HCT116 (cell line): ENCODE measurements at regions not wholly inside any gene's neighbourhood (a gene's known extent, or its start where the extent isn't known, plus 50 kb on each side); places are given as distances from the start of the nearest gene placed in this dataset.

Experiments used
- ATAC-seq: fragments of 200-7000 bp; cut with Tn5 transposase; 2 replicates; pipeline ENCODE4 v1.9.1; 2020; ENCODE audit warnings: mild to moderate bottlenecking, moderate library complexity
- BruUV-seq: library from RNA; stranded (reverse); fragments of 400-500 nt; replicated peaks from 2 replicates; lab custom pipeline; 2021; lab: Mats Ljungman, UMichigan
- CTCF ChIA-PET: fragments of 300-600 bp; sonication (Branson Sonifier 250); formaldehyde crosslinking; loops from one replicate; lab custom pipeline; 2021; ENCODE audit warnings: antibody characterized with exemption; lab: Charles Lee
- POLR2A ChIA-PET: fragments of 300-600, 350-600 bp; sonication (Branson Sonifier 250); formaldehyde crosslinking; loops from one replicate; lab custom pipeline; 2021; ENCODE audit warnings: antibody characterized with exemption; lab: Charles Lee
- RAD21 ChIA-PET, 2 experiments: fragments of 300-600 bp; sonication (Branson Sonifier 250); formaldehyde crosslinking; loops; one replicate each; lab custom pipeline; 2023; ENCODE audit warnings: low total read pairs in 2 of 2; ENCODE audit not compliant: uncharacterized antibody in 2 of 2, unreplicated experiment in 2 of 2, low non-redundant PET in 1 of 2; lab: Charles Lee
- DNase-seq: peaks from one replicate; pipeline ENCODE4 v3.0.0-alpha.2; 2010; ENCODE audit warnings: low read depth, low spot score
- H2AFZ ChIP-seq: fragments of 200-600 bp; shearing (Covaris generic), sonication (generic); 2 replicates; pipeline ENCODE4 v1.6.1; 2017; ENCODE audit warnings: low read depth, mixed run types, mixed read lengths, antibody characterized with exemption, low read length; ENCODE audit not compliant: poor library complexity, severe bottlenecking
- H3K27ac ChIP-seq: 2 replicates; pipeline ENCODE4 v1.5.1; 2012; ENCODE audit warnings: low read depth, low read length
- H3K27me3 ChIP-seq: fragments of 200-600 bp; sonication (generic); 2 replicates; pipeline ENCODE4 v1.6.1; 2016; ENCODE audit warnings: mixed run types, low read length, mixed read lengths; ENCODE audit not compliant: insufficient read depth
- H3K36me3 ChIP-seq, 2 experiments: fragments of 200-500 bp in 1 of 2; fragments of 200-600 bp in 1 of 2; sonication (Bioruptor generic) in 1 of 2; sonication (generic) in 1 of 2; 2 replicates each; pipeline versions ENCODE4 v1.5.1 to v1.6.1; 2014 to 2016; ENCODE audit warnings: low read length in 2 of 2, inconsistent platforms in 1 of 2, mixed read lengths in 1 of 2, mixed run types in 1 of 2; ENCODE audit not compliant: insufficient read depth in 2 of 2, control insufficient read depth in 1 of 2
- H3K4me1 ChIP-seq, 2 experiments: fragments of 200-600 bp in 1 of 2; sonication (generic) in 1 of 2; 2 replicates each; pipeline versions ENCODE4 v1.5.1 to v1.6.1; 2012 to 2017; ENCODE audit warnings: low read length in 2 of 2, inconsistent platforms in 1 of 2, mild to moderate bottlenecking in 1 of 2, mixed read lengths in 1 of 2, mixed run types in 1 of 2, moderate library complexity in 1 of 2; ENCODE audit not compliant: insufficient read depth in 2 of 2, control insufficient read depth in 1 of 2
- H3K4me2 ChIP-seq: fragments of 200-600 bp; sonication (generic); 2 replicates; pipeline ENCODE4 v1.6.1; 2017; ENCODE audit warnings: mixed run types, low read length, mixed read lengths
- H3K4me3 ChIP-seq, 2 experiments: fragments of 200-600 bp in 1 of 2; sonication (generic) in 1 of 2; replicated peaks in 1 of 2; 2 replicates each; pipeline ENCODE4 v1.5.1; 2011 to 2016; ENCODE audit warnings: low read length in 2 of 2, control low read depth in 1 of 2, low read depth in 1 of 2, mild to moderate bottlenecking in 1 of 2, mixed read lengths in 1 of 2, mixed run types in 1 of 2
- H3K79me2 ChIP-seq: fragments of 200-600 bp; sonication (generic); 2 replicates; pipeline ENCODE4 v1.6.1; 2017; ENCODE audit warnings: mild to moderate bottlenecking, mixed run types, low read length, moderate library complexity, mixed read lengths; ENCODE audit not compliant: insufficient read depth
- H3K9ac ChIP-seq: fragments of 200-600 bp; sonication (generic); 2 replicates; pipeline ENCODE4 v1.6.1; 2016; ENCODE audit warnings: low read length, mixed read lengths
- H3K9me2 ChIP-seq: fragments of 200-600 bp; sonication (generic), shearing (Covaris generic); 2 replicates; pipeline ENCODE4 v1.6.1; 2017; ENCODE audit warnings: mixed run types, mild to moderate bottlenecking, moderate library complexity; ENCODE audit not compliant: insufficient read depth
- H3K9me3 ChIP-seq, 2 experiments: fragments of 200-500 bp in 1 of 2; fragments of 200-600 bp in 1 of 2; sonication (Bioruptor generic) in 1 of 2; sonication (generic) in 1 of 2; 2 replicates each; pipeline ENCODE4 v1.6.1; 2014 to 2017; ENCODE audit warnings: low read length in 2 of 2, mixed read lengths in 2 of 2, inconsistent platforms in 1 of 2, low read depth in 1 of 2, mild to moderate bottlenecking in 1 of 2, mixed run types in 1 of 2, moderate library complexity in 1 of 2; ENCODE audit not compliant: control insufficient read depth in 1 of 2, insufficient read depth in 1 of 2
- H4K20me1 ChIP-seq: fragments of 200-600 bp; sonication (generic), shearing (Covaris generic); 2 replicates; pipeline ENCODE4 v1.6.1; 2017; ENCODE audit warnings: mixed run types, mild to moderate bottlenecking, moderate library complexity; ENCODE audit not compliant: insufficient read depth
- EGR1 ChIP-seq: IDR thresholded peaks from 2 replicates; pipeline ENCODE4 v1.6.1; 2012; ENCODE audit warnings: low read depth
- POLR2A ChIP-seq: IDR thresholded peaks from 2 replicates; pipeline ENCODE4 v1.7.0; 2011; ENCODE audit warnings: borderline replicate concordance; ENCODE audit not compliant: insufficient read depth, insufficient read length; ENCODE audit errors: extremely low read depth
- REST ChIP-seq: IDR thresholded peaks from 2 replicates; pipeline ENCODE4 v1.6.1; 2012; ENCODE audit warnings: low read depth
- YY1 ChIP-seq: IDR thresholded peaks from 2 replicates; pipeline ENCODE4 v1.6.1; 2011; ENCODE audit warnings: low read length, low read depth, moderate library complexity, mild to moderate bottlenecking; ENCODE audit not compliant: insufficient replicate concordance; ENCODE audit errors: extremely low read depth
- ZBTB33 ChIP-seq: IDR thresholded peaks from 2 replicates; pipeline ENCODE4 v1.6.1; 2011; ENCODE audit warnings: mild to moderate bottlenecking, low read length, moderate library complexity; ENCODE audit not compliant: insufficient replicate concordance; ENCODE audit errors: extremely low read depth
- ZNF274 ChIP-seq: fragments of 200-500 bp; sonication (Bioruptor generic); IDR thresholded peaks from 2 replicates; pipeline ENCODE4 v1.6.1; 2014; ENCODE audit warnings: mild to moderate bottlenecking, low read depth, low read length, inconsistent platforms
- intact Hi-C: fragments of 100-400 bp; cut with micrococcal nuclease; formaldehyde crosslinking; loops from 2 replicates; pipeline ENCODE4 v1.10.0; 2022

- CTCF ChIA-PET: no interaction called here
- RAD21 ChIA-PET: no interaction called here
- H3K36me3 ChIP-seq: no peaks in the 10 kb centered on the region
- no peak for DNase-seq
- H3K79me2 ChIP-seq: no peaks in the 10 kb centered on the region
- no peaks in the 10 kb centered on the region for H3K4me1 ChIP-seq
- ATAC-seq: no peak
- H4K20me1 ChIP-seq: no peaks in the 10 kb centered on the region
- no peak overlapping the region for H3K27ac ChIP-seq
- no peak overlapping the region for H2AFZ ChIP-seq
- no peaks in the 10 kb centered on the region for H3K9me2 ChIP-seq
- H3K4me2 ChIP-seq: no peak overlapping the region
- H3K9ac ChIP-seq: no peak overlapping the region
- no TSS peak for BruUV-seq
- no peaks in the 10 kb centered on the region for H3K9me3 ChIP-seq
- TF ChIP-seq REST (no peak), POLR2A (no peak), ZBTB33 (no peak), EGR1 (no peak), YY1 (no peak), ZNF274 (no peak)
- TF ChIP-seq, all 23 proteins: peak for 0
- Histone ChIP-seq H3K27me3 (no peaks in the 10 kb centered on the region), H3K4me3 (no peak overlapping the region)
- intact Hi-C loops: no loop called here
- POLR2A ChIA-PET: no interaction called here
These were observed 593.4 kb upstream of the NR2F2 start for GRCh38 chr15:95737060-95737459.
